Vagina (tissue), 2 donors: ENCODE measurements at regions not wholly inside any gene's neighbourhood (a gene's known extent, or its start where the extent isn't known, plus 50 kb on each side); places are given as distances from the start of the nearest gene placed in this dataset.

Experiments
- CTCF ChIP-seq, 3 experiments: fragments of 450-650 bp in 2 of 3; fragments of 200-600 bp in 1 of 3; sonication (generic) in 1 of 3; IDR thresholded peaks; one replicate each; pipeline ENCODE4 v1.5.1; 2017 to 2019; ENCODE audit warnings: antibody characterized with exemption in 3 of 3, mild to moderate bottlenecking in 2 of 3, moderate library complexity in 2 of 3
- POLR2A ChIP-seq, 2 donors: fragments of 450-650 bp; IDR thresholded peaks; one replicate each; pipeline ENCODE4 v1.6.1; 2017; ENCODE audit warnings: antibody characterized with exemption in 2 of 2, mild to moderate bottlenecking in 2 of 2, moderate library complexity in 2 of 2
- POLR2AphosphoS5 ChIP-seq, 2 donors: sonication (generic); formaldehyde crosslinking; IDR thresholded peaks; one replicate each; pipeline ENCODE4 v1.9.0; 2017; ENCODE audit warnings: antibody characterized with exemption in 2 of 2, mild to moderate bottlenecking in 2 of 2, low read depth in 1 of 2; ENCODE audit not compliant: insufficient read depth in 1 of 2

GRCh38 chrX:113048896-113049295 lies 208.3 kb upstream of the AMOT start:
- TF ChIP-seq POLR2A (IDR thresholded peaks at IDR 0.05) (no peak), CTCF (IDR thresholded peaks at IDR 0.05) (no peak), POLR2AphosphoS5 (IDR thresholded peaks at IDR 0.05; ENCODE audit: insufficient read depth in 1 of 2, low read depth in 1 of 2) (no peak)
